ENCODE measurements at regions not wholly inside any gene's neighbourhood (a gene's known extent, or its start where the extent isn't known, plus 50 kb on each side); places are given as distances from the start of the nearest gene placed in this dataset.

DNA sequence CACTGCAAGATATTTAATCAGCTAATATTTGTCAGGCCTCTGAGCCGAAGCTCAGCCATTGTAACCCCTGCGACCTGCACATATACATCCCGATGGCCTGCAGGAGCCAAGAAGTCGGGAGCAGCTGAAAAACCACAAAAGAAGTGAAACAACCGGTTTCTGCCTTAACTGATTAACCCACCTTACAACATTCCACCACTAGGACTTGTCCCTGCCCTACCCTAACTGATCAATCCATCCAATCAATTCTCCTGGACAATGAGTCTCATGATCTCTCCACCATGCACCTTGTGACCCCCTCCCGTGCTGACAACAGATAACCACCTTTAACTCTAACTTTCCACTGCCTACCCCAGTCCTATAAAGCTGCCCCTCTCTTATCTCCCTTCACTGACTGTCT, 945.4 kb upstream of the GYPC start:
- TF ChIP-seq, protein P1, sequence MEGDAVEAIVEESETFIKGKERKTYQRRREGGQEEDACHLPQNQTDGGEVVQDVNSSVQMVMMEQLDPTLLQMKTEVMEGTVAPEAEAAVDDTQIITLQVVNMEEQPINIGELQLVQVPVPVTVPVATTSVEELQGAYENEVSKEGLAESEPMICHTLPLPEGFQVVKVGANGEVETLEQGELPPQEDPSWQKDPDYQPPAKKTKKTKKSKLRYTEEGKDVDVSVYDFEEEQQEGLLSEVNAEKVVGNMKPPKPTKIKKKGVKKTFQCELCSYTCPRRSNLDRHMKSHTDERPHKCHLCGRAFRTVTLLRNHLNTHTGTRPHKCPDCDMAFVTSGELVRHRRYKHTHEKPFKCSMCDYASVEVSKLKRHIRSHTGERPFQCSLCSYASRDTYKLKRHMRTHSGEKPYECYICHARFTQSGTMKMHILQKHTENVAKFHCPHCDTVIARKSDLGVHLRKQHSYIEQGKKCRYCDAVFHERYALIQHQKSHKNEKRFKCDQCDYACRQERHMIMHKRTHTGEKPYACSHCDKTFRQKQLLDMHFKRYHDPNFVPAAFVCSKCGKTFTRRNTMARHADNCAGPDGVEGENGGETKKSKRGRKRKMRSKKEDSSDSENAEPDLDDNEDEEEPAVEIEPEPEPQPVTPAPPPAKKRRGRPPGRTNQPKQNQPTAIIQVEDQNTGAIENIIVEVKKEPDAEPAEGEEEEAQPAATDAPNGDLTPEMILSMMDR (conservative IDR thresholded peaks at IDR 0.05; ENCODE audit: low read depth, low read length): no peak
- no peak for TF ChIP-seq EZH2phosphoT487 (IDR thresholded peaks at IDR 0.05; ENCODE audit: borderline replicate concordance, low read length)
